ENCODE measurements at regions not wholly inside any gene's neighbourhood (a gene's known extent, or its start where the extent isn't known, plus 50 kb on each side); places are given as distances from the start of the nearest gene placed in this dataset.
A peak's percentile ranks its signal among the peaks of the same experiment; 100 is the strongest.

DNA sequence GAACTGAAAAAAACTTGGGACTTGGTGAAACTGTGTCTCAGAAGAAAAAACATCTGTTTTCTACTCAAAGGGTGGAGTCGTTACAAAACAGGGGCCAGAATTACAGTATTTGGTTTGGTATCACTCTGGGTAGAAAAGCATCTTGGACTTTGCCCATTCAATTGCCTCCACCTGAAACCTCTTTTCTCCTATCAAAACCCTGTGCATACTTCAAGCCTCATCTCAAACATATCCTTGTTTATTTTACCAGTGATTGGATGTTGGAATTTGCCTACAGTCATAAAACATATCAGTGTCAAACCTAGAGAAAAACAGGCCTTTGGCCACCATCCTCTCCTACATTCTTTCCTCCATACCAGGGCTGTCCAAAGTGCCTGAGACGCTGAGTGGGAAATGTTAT is 281.5 kb downstream of the PLPP3 start (continued):
- TF ChIP-seq, protein P1, sequence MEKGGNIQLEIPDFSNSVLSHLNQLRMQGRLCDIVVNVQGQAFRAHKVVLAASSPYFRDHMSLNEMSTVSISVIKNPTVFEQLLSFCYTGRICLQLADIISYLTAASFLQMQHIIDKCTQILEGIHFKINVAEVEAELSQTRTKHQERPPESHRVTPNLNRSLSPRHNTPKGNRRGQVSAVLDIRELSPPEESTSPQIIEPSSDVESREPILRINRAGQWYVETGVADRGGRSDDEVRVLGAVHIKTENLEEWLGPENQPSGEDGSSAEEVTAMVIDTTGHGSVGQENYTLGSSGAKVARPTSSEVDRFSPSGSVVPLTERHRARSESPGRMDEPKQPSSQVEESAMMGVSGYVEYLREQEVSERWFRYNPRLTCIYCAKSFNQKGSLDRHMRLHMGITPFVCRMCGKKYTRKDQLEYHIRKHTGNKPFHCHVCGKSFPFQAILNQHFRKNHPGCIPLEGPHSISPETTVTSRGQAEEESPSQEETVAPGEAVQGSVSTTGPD (CRISPR knock-in tag; IDR thresholded peaks at IDR 0.05): no peak
- TF ChIP-seq ISX (CRISPR knock-in tag; conservative IDR thresholded peaks at IDR 0.05) (no peak), TEAD3 (CRISPR knock-in tag; optimal IDR thresholded peaks at IDR 0.05; ENCODE audit: borderline replicate concordance) (peak; percentile 79), NKX3-1 (CRISPR knock-in tag; IDR thresholded peaks at IDR 0.05) (0 out of 2 replicates have a peak, but pooled peaks have one; percentile 50), ZNF776 (CRISPR knock-in tag; IDR thresholded peaks at IDR 0.05) (no peak), ONECUT2 (CRISPR knock-in tag; IDR thresholded peaks at IDR 0.05) (no peak), TARDBP (CRISPR knock-in tag; IDR thresholded peaks at IDR 0.05) (no peak), MTA3 (CRISPR knock-in tag; IDR thresholded peaks at IDR 0.05) (no peak), GABPA (IDR thresholded peaks at IDR 0.05; ENCODE audit: low read depth, low read length) (no peak), GABPA (CRISPR knock-in tag; IDR thresholded peaks at IDR 0.05; ENCODE audit: low read depth) (no peak), DPF2 (CRISPR knock-in tag; IDR thresholded peaks at IDR 0.05; ENCODE audit: borderline replicate concordance, low read depth) (peak; percentile 29; the same call in 1 of the 2 replicates), NCOA2 (CRISPR knock-in tag; IDR thresholded peaks at IDR 0.05) (peak; percentile 38; the same call in 1 of the 2 replicates), TP53 (CRISPR knock-in tag; conservative IDR thresholded peaks at IDR 0.05) (no peak), GATAD2A (CRISPR knock-in tag; IDR thresholded peaks at IDR 0.05) (peak; percentile 19; the same call in 1 of the 2 replicates), FOXP1 (IDR thresholded peaks at IDR 0.05) (no peak), FOXP1 (CRISPR knock-in tag; IDR thresholded peaks at IDR 0.05) (peak; percentile 29; the same call in 1 of the 2 replicates), ZNF777 (CRISPR knock-in tag; IDR thresholded peaks at IDR 0.05) (no peak), NAIF1 (CRISPR knock-in tag; IDR thresholded peaks at IDR 0.05; ENCODE audit: borderline replicate concordance) (no peak), NR2F2 (IDR thresholded peaks at IDR 0.05; ENCODE audit: borderline replicate concordance, low read depth) (0 out of 2 replicates have a peak, but pooled peaks have one; percentile 36), KDM5A (IDR thresholded peaks at IDR 0.05; ENCODE audit: borderline replicate concordance, low read length) (no peak)
- TF ChIP-seq, protein P2, sequence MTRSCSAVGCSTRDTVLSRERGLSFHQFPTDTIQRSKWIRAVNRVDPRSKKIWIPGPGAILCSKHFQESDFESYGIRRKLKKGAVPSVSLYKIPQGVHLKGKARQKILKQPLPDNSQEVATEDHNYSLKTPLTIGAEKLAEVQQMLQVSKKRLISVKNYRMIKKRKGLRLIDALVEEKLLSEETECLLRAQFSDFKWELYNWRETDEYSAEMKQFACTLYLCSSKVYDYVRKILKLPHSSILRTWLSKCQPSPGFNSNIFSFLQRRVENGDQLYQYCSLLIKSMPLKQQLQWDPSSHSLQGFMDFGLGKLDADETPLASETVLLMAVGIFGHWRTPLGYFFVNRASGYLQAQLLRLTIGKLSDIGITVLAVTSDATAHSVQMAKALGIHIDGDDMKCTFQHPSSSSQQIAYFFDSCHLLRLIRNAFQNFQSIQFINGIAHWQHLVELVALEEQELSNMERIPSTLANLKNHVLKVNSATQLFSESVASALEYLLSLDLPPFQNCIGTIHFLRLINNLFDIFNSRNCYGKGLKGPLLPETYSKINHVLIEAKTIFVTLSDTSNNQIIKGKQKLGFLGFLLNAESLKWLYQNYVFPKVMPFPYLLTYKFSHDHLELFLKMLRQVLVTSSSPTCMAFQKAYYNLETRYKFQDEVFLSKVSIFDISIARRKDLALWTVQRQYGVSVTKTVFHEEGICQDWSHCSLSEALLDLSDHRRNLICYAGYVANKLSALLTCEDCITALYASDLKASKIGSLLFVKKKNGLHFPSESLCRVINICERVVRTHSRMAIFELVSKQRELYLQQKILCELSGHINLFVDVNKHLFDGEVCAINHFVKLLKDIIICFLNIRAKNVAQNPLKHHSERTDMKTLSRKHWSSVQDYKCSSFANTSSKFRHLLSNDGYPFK (CRISPR knock-in tag; IDR thresholded peaks at IDR 0.05; ENCODE audit: borderline replicate concordance): no peak
- TF ChIP-seq, protein P3, sequence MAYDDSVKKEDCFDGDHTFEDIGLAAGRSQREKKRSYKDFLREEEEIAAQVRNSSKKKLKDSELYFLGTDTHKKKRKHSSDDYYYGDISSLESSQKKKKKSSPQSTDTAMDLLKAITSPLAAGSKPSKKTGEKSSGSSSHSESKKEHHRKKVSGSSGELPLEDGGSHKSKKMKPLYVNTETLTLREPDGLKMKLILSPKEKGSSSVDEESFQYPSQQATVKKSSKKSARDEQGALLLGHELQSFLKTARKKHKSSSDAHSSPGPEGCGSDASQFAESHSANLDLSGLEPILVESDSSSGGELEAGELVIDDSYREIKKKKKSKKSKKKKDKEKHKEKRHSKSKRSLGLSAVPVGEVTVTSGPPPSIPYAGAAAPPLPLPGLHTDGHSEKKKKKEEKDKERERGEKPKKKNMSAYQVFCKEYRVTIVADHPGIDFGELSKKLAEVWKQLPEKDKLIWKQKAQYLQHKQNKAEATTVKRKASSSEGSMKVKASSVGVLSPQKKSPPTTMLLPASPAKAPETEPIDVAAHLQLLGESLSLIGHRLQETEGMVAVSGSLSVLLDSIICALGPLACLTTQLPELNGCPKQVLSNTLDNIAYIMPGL (CRISPR knock-in tag; IDR thresholded peaks at IDR 0.05; ENCODE audit: borderline replicate concordance in 1 of 2, low read depth in 1 of 2): no peak
- TF ChIP-seq, protein P4, sequence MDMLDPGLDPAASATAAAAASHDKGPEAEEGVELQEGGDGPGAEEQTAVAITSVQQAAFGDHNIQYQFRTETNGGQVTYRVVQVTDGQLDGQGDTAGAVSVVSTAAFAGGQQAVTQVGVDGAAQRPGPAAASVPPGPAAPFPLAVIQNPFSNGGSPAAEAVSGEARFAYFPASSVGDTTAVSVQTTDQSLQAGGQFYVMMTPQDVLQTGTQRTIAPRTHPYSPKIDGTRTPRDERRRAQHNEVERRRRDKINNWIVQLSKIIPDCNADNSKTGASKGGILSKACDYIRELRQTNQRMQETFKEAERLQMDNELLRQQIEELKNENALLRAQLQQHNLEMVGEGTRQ (IDR thresholded peaks at IDR 0.05; ENCODE audit: low read depth, low read length): no peak
- TF ChIP-seq, protein P4 (CRISPR knock-in tag; IDR thresholded peaks at IDR 0.05; ENCODE audit: borderline replicate concordance): no peak
- TF ChIP-seq, protein P5, sequence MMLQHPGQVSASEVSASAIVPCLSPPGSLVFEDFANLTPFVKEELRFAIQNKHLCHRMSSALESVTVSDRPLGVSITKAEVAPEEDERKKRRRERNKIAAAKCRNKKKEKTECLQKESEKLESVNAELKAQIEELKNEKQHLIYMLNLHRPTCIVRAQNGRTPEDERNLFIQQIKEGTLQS (CRISPR knock-in tag; IDR thresholded peaks at IDR 0.05): no peak
